WERI-Rb-1 (cell line): ENCODE measurements at regions not wholly inside any gene's neighbourhood (a gene's known extent, or its start where the extent isn't known, plus 50 kb on each side); places are given as distances from the start of the nearest gene placed in this dataset.
A peak's percentile ranks its signal among the peaks of the same experiment; 100 is the strongest.
"Not testable (repeated sequence)": the region's sequence is repeated elsewhere in the genome, so short reads cannot be mapped to it uniquely, and the experiment has no call there.

Source experiments
- DNase-seq: peaks from one replicate; pipeline ENCODE4 v3.0.0-alpha.2; 2020
- H3K27ac ChIP-seq: fragments of 250-450 bp; sonication (Bioruptor Pico); 2 replicates; pipeline ENCODE4 v1.5.1; 2020; ENCODE audit warnings: mild to moderate bottlenecking, moderate library complexity
- H3K27me3 ChIP-seq: fragments of 250-450 bp; sonication (Bioruptor Pico); 2 replicates; pipeline ENCODE4 v1.5.1; 2021; ENCODE audit warnings: mild to moderate bottlenecking, low read depth, moderate library complexity; ENCODE audit not compliant: insufficient read depth, severe bottlenecking
- H3K36me3 ChIP-seq: fragments of 250-450 bp; sonication (Bioruptor Pico); 2 replicates; pipeline ENCODE4 v1.5.1; 2020; ENCODE audit warnings: mild to moderate bottlenecking, moderate library complexity
- H3K4me3 ChIP-seq: 2 replicates; pipeline ENCODE4 v1.5.1; 2011; ENCODE audit warnings: low read depth, mild to moderate bottlenecking, control low read depth, low read length
- H3K9me3 ChIP-seq: fragments of 250-450 bp; sonication (Bioruptor Pico); 2 replicates; pipeline ENCODE4 v1.5.1; 2021; ENCODE audit warnings: mild to moderate bottlenecking, moderate library complexity; ENCODE audit not compliant: severe bottlenecking
- TF ChIP-seq, protein P1 (sequence below): IDR thresholded peaks from 2 replicates; pipeline ENCODE4 v1.5.1; 2011; ENCODE audit warnings: low read depth, mild to moderate bottlenecking, control low read depth, inconsistent platforms, low read length

DNA sequence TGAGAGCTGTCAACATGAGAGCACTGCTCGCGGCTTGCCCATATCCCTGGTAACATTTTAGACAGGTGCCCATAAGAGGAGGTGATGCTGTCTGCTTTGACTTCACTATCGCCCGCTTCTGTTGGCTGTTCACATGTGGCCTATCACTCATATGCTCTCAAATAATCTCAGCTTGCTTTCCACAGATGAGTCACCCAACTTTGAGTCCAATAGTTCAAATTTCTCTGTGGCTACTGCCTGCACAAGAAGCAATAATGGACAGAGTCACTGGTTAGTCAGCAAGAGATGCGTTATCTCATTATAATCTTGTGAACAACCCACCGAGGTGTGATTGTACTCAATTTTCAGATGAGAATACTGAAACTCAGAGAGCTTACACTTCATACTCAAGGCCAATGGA, 1714.1 kb downstream of the LRRC4C start:
- peaks cover 40% of the 10 kb centered on the region for H3K27me3 ChIP-seq
- no peak overlapping the region for H3K4me3 ChIP-seq
- no peaks in the 10 kb centered on the region for H3K9me3 ChIP-seq
- TF ChIP-seq, protein P1, sequence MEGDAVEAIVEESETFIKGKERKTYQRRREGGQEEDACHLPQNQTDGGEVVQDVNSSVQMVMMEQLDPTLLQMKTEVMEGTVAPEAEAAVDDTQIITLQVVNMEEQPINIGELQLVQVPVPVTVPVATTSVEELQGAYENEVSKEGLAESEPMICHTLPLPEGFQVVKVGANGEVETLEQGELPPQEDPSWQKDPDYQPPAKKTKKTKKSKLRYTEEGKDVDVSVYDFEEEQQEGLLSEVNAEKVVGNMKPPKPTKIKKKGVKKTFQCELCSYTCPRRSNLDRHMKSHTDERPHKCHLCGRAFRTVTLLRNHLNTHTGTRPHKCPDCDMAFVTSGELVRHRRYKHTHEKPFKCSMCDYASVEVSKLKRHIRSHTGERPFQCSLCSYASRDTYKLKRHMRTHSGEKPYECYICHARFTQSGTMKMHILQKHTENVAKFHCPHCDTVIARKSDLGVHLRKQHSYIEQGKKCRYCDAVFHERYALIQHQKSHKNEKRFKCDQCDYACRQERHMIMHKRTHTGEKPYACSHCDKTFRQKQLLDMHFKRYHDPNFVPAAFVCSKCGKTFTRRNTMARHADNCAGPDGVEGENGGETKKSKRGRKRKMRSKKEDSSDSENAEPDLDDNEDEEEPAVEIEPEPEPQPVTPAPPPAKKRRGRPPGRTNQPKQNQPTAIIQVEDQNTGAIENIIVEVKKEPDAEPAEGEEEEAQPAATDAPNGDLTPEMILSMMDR = no peak
- DNase-seq = no peak
- no peaks in the 10 kb centered on the region for H3K36me3 ChIP-seq
- no peak overlapping the region for H3K27ac ChIP-seq

DNA sequence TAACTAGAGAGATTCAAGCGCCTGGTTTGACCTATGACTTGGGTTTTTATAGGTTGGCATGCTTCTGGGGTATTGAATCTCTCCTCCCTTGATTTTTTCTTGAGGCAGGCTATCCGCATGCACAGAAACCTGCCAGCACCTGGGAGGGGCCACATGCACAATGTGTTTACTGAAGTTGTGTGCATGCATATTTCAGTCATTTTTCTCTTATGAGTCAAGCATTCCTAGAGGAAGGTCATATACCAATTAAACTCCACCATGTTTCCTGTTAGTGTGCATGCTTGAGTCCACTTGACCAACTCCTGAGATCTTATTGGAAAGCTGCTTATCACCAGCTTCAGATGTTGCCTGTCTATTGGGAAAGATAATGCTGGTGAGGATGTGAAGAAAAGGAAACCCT, 1718.4 kb downstream of the LRRC4C start:
- TF ChIP-seq, protein P1 = no peak
- Histone ChIP-seq H3K27ac (no peak overlapping the region), H3K36me3 (no peaks in the 10 kb centered on the region), H3K9me3 (no peaks in the 10 kb centered on the region), H3K27me3 (peaks cover 21% of the 10 kb centered on the region), H3K4me3 (no peak overlapping the region)
- DNase-seq = no peak

DNA sequence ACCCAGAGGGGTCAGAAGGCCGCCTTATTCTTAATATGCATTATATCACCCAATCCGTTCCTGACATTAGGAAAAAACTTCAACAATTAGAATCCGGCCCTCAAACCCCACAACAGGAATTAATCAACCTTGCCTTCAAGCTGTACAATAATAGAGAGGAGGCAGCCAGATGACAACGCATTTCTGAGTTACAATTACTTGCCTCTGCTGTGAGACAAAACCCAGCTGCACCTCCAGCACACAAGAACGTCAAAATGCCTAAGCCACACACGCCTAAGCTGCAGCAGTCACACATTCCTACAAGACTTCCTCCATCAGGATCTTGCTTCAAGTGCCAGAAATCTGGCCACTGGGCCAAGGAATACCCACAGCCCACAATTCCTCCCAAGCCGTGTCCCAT, 1723.1 kb downstream of the LRRC4C start:
- H3K36me3 ChIP-seq, DNase-seq, H3K27ac ChIP-seq, H3K4me3 ChIP-seq, H3K9me3 ChIP-seq: not testable (repeated sequence)
- H3K27me3 ChIP-seq = peaks cover 18% of the 10 kb centered on the region

DNA sequence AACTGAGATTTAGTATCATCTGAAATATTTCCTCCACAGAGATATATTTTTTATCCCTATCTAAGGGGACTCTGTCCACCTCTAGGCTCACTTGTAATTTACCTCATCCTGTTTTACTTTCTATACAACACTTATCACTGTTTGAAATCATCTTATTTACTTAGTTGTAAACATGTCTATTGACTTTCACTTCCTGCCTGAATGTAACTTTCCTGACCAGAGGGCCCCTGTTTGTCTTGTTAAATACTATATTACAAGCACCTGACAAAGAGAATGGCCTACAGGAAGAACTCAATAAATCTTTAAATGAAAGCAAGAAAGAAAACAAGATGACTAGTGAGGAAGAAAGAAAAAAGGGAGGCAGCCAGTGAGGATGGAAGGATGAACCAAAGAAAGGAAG, 1727.5 kb downstream of the LRRC4C start:
- DNase-seq = no peak
- Histone ChIP-seq H3K9me3 (no peaks in the 10 kb centered on the region), H3K27me3 (peaks cover 15% of the 10 kb centered on the region), H3K27ac (no peak overlapping the region), H3K36me3 (no peaks in the 10 kb centered on the region), H3K4me3 (no peak overlapping the region)
- TF ChIP-seq, protein P1 = no peak

DNA sequence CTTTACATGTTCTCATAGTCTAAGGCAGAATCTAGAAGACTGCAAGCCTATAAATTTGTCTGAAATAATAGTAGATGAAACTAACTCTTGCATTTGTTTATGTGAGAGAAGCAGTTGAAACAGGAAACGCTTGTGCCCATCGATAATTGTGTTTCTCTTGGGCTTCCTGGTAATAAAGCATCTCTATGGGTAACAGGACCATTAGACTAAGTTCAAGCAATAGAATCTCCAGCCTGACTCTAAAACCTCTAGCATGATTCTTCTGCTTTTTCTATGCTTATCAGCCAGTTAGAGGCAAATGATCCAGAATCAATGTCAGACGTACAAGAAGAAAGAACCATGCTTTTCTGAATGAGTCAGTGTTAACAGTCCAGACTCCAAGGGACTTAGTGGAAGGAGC, 1734.4 kb downstream of the LRRC4C start:
- no peak for DNase-seq
- Histone ChIP-seq H3K9me3 (no peaks in the 10 kb centered on the region), H3K4me3 (no peak overlapping the region), H3K36me3 (no peaks in the 10 kb centered on the region), H3K27me3 (peaks cover 11% of the 10 kb centered on the region), H3K27ac (no peak overlapping the region)
- TF ChIP-seq, protein P1 = no peak

DNA sequence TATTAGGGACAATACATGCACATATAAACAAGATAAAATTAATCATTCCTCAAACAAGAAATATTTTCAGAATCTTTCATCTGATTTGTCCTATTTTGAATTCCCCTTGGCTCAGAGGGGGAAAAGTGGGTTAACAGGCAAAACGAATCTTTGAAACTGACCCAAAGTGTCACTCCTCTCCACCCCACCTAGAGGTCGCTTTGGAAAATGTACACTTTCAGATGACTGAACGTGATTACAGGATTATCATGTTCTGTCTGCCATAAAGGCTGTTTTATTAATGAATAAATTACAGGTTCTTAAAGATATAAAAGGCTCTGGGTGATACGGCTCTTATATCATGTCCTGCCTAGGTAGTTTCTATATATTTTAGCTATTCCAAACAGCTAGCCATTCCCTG, 1735.0 kb downstream of the LRRC4C start:
- Histone ChIP-seq H3K4me3 (no peak overlapping the region), H3K27ac (no peak overlapping the region), H3K9me3 (no peaks in the 10 kb centered on the region), H3K36me3 (no peaks in the 10 kb centered on the region), H3K27me3 (peaks cover 11% of the 10 kb centered on the region)
- TF ChIP-seq, protein P1 = peak; percentile 20; the same call in 1 of the 2 replicates
- no peak for DNase-seq
